DND-41 (cell line): ENCODE measurements at regions not wholly inside any gene's neighbourhood (a gene's known extent, or its start where the extent isn't known, plus 50 kb on each side); places are given as distances from the start of the nearest gene placed in this dataset.

Experiments
- ATAC-seq: fragments of 200-7000 bp; cut with Tn5 transposase; 3 replicates; pipeline ENCODE4 v1.9.1; 2021; ENCODE audit warnings: low read depth; ENCODE audit not compliant: insufficient read depth
- DNase-seq: peaks from one replicate; pipeline ENCODE4 v3.0.0-alpha.2; 2020
- H2AFZ ChIP-seq: 2 replicates; pipeline ENCODE4 v1.6.0; 2012; ENCODE audit warnings: low read depth, low read length
- H3K27ac ChIP-seq: 2 replicates; pipeline ENCODE4 v1.5.1; 2012; ENCODE audit warnings: low read length, inconsistent platforms
- H3K27me3 ChIP-seq: fragments of 200-600 bp; sonication (generic); 2 replicates; pipeline ENCODE4 v1.6.0; 2012; ENCODE audit warnings: low read length, mild to moderate bottlenecking, inconsistent platforms; ENCODE audit not compliant: insufficient read depth, poor library complexity
- H3K36me3 ChIP-seq: 2 replicates; pipeline ENCODE4 v1.5.1; 2012; ENCODE audit warnings: low read length, inconsistent platforms; ENCODE audit not compliant: insufficient read depth
- H3K4me1 ChIP-seq: 2 replicates; pipeline ENCODE4 v1.5.1; 2012; ENCODE audit warnings: mild to moderate bottlenecking, low read length; ENCODE audit not compliant: insufficient read depth
- H3K4me2 ChIP-seq: 2 replicates; pipeline ENCODE4 v1.6.0; 2012; ENCODE audit warnings: mild to moderate bottlenecking, moderate library complexity, low read length, inconsistent platforms; ENCODE audit not compliant: insufficient read depth
- H3K4me3 ChIP-seq, 2 experiments: fragments of 200-600 bp in 1 of 2; shearing (Covaris generic) in 1 of 2; 2 replicates each; pipeline ENCODE4 v1.5.1; 2012 to 2016; ENCODE audit warnings: inconsistent platforms in 2 of 2, low read length in 2 of 2, mild to moderate bottlenecking in 2 of 2, low read depth in 1 of 2, moderate library complexity in 1 of 2
- H3K79me2 ChIP-seq: 2 replicates; pipeline ENCODE4 v1.6.0; 2012; ENCODE audit warnings: low read length, inconsistent platforms; ENCODE audit not compliant: insufficient read depth
- H3K9ac ChIP-seq: 2 replicates; pipeline ENCODE4 v1.6.0; 2012; ENCODE audit warnings: low read depth, mild to moderate bottlenecking, inconsistent platforms, low read length, moderate library complexity
- H3K9me3 ChIP-seq: 2 replicates; pipeline ENCODE4 v1.5.1; 2012; ENCODE audit warnings: low read length, moderate library complexity, mild to moderate bottlenecking, inconsistent platforms; ENCODE audit not compliant: insufficient read depth, severe bottlenecking
- H4K20me1 ChIP-seq: 2 replicates; pipeline ENCODE4 v1.6.0; 2012; ENCODE audit warnings: low read length; ENCODE audit not compliant: insufficient read depth
- EZH2 ChIP-seq: IDR thresholded peaks from 3 replicates; pipeline ENCODE4 v1.6.1; 2012; ENCODE audit warnings: borderline replicate concordance, low read depth, mild to moderate bottlenecking, moderate library complexity, low read length, inconsistent platforms; ENCODE audit not compliant: severe bottlenecking
- TF ChIP-seq, protein P1 (sequence below): IDR thresholded peaks from 2 replicates; pipeline ENCODE4 v1.5.1; 2012; ENCODE audit warnings: borderline replicate concordance, low read length, moderate library complexity, mild to moderate bottlenecking; ENCODE audit not compliant: poor library complexity, severe bottlenecking; ENCODE audit errors: extremely low read depth

DNA sequence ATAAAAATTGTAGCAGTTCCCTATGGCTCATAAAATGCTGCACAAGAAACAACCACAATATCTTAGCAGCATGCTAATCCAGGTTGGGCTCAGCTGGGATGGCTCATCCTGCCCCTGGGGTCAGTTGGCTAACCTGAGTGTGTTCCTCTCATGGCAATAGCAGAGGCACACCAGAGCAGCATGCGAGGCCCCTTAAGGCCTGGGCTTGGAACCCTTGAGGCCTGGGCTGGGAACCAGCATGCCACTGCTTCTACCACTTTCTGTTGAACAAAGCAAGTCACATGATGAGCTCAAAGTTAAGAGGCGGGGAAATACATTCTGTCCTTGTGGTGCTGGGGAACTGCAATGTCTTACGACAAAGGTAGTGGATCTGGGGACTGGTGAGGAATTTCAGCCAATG is 154.4 kb upstream of the FOXF1 start:
- H3K4me3 ChIP-seq = no peak overlapping the region
- H3K9me3 ChIP-seq = no peaks in the 10 kb centered on the region
- peaks cover 9% of the 10 kb centered on the region for H3K27me3 ChIP-seq
- no peak for TF ChIP-seq EZH2
- TF ChIP-seq, protein P1, sequence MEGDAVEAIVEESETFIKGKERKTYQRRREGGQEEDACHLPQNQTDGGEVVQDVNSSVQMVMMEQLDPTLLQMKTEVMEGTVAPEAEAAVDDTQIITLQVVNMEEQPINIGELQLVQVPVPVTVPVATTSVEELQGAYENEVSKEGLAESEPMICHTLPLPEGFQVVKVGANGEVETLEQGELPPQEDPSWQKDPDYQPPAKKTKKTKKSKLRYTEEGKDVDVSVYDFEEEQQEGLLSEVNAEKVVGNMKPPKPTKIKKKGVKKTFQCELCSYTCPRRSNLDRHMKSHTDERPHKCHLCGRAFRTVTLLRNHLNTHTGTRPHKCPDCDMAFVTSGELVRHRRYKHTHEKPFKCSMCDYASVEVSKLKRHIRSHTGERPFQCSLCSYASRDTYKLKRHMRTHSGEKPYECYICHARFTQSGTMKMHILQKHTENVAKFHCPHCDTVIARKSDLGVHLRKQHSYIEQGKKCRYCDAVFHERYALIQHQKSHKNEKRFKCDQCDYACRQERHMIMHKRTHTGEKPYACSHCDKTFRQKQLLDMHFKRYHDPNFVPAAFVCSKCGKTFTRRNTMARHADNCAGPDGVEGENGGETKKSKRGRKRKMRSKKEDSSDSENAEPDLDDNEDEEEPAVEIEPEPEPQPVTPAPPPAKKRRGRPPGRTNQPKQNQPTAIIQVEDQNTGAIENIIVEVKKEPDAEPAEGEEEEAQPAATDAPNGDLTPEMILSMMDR = no peak
- no peak for ATAC-seq
- DNase-seq = no peak
- H3K9ac ChIP-seq = no peak overlapping the region
- H4K20me1 ChIP-seq = no peaks in the 10 kb centered on the region; the same call in 1 of the 2 replicates
- no peak overlapping the region for H3K4me2 ChIP-seq
- H3K36me3 ChIP-seq = no peaks in the 10 kb centered on the region
- H3K27ac ChIP-seq = no peak overlapping the region
- no peaks in the 10 kb centered on the region for H3K4me1 ChIP-seq
- no peaks in the 10 kb centered on the region for H3K79me2 ChIP-seq
- H2AFZ ChIP-seq = no peak overlapping the region

- H2AFZ ChIP-seq = no peak overlapping the region
- DNase-seq = no peak
- H3K4me1 ChIP-seq = no peaks in the 10 kb centered on the region
- H3K27me3 ChIP-seq = peaks cover 9% of the 10 kb centered on the region
- no peak overlapping the region for H3K4me2 ChIP-seq
- no peaks in the 10 kb centered on the region; the same call in 1 of the 2 replicates for H4K20me1 ChIP-seq
- no peaks in the 10 kb centered on the region for H3K9me3 ChIP-seq
- no peaks in the 10 kb centered on the region for H3K79me2 ChIP-seq
- ATAC-seq = no peak
- no peak overlapping the region for H3K27ac ChIP-seq
- H3K9ac ChIP-seq = no peak overlapping the region
- H3K4me3 ChIP-seq = no peak overlapping the region
- TF ChIP-seq, protein P1 = no peak
- no peak for TF ChIP-seq EZH2
- H3K36me3 ChIP-seq = no peaks in the 10 kb centered on the region
Measured at GRCh38 chr16:86356804-86357203, 153.5 kb upstream of the FOXF1 start.

GRCh38 chr16:86357303-86357702 is 153.0 kb upstream of the FOXF1 start:
- DNase-seq (no peak), ATAC-seq (no peak)
- Histone ChIP-seq H3K79me2 (no peaks in the 10 kb centered on the region), H3K9me3 (no peaks in the 10 kb centered on the region), H3K4me1 (no peaks in the 10 kb centered on the region), H3K4me2 (no peak overlapping the region), H2AFZ (no peak overlapping the region), H3K9ac (no peak overlapping the region), H3K27me3 (peaks cover 9% of the 10 kb centered on the region), H3K36me3 (no peaks in the 10 kb centered on the region), H3K4me3 (no peak overlapping the region), H4K20me1 (no peaks in the 10 kb centered on the region; the same call in 1 of the 2 replicates), H3K27ac (no peak overlapping the region)
- TF ChIP-seq, protein P1 = no peak
- no peak for TF ChIP-seq EZH2

- no peak overlapping the region for H3K4me2 ChIP-seq
- no peak overlapping the region for H3K9ac ChIP-seq
- ATAC-seq = no peak
Measured at GRCh38 chr16:86357950-86358349, 152.4 kb upstream of the FOXF1 start.

More at GRCh38 chr16:86357950-86358349, 152.4 kb upstream of the FOXF1 start:
- Histone ChIP-seq H4K20me1 (no peaks in the 10 kb centered on the region; the same call in 1 of the 2 replicates), H3K9me3 (no peaks in the 10 kb centered on the region), H3K36me3 (no peaks in the 10 kb centered on the region), H3K79me2 (no peaks in the 10 kb centered on the region), H3K4me3 (no peak overlapping the region), H2AFZ (no peak overlapping the region), H3K4me1 (no peaks in the 10 kb centered on the region), H3K27me3 (peaks cover 12% of the 10 kb centered on the region), H3K27ac (no peak overlapping the region)
- TF ChIP-seq EZH2 = no peak
- TF ChIP-seq, protein P1 = no peak
- no peak for DNase-seq
